KG1 (cell line): ENCODE measurements at regions not wholly inside any gene's neighbourhood (a gene's known extent, or its start where the extent isn't known, plus 50 kb on each side); places are given as distances from the start of the nearest gene placed in this dataset.

Experiments
- DNase-seq: peaks from one replicate; lab custom pipeline; 2025; lab: John Stamatoyannopoulos, UW

- DNase-seq, result no peak
Observed at GRCh38 chr3:67288466-67289106, 290.5 kb downstream of the KBTBD8 start.

GRCh38 chr3:67289626-67290025 lies 291.5 kb downstream of the KBTBD8 start:
- no peak for DNase-seq

- DNase-seq, result no peak
Observed at GRCh38 chr3:67290438-67290837, 292.3 kb downstream of the KBTBD8 start.

GRCh38 chr3:67291287-67292252 lies 293.5 kb downstream of the KBTBD8 start:
- DNase-seq, result no peak

DNA sequence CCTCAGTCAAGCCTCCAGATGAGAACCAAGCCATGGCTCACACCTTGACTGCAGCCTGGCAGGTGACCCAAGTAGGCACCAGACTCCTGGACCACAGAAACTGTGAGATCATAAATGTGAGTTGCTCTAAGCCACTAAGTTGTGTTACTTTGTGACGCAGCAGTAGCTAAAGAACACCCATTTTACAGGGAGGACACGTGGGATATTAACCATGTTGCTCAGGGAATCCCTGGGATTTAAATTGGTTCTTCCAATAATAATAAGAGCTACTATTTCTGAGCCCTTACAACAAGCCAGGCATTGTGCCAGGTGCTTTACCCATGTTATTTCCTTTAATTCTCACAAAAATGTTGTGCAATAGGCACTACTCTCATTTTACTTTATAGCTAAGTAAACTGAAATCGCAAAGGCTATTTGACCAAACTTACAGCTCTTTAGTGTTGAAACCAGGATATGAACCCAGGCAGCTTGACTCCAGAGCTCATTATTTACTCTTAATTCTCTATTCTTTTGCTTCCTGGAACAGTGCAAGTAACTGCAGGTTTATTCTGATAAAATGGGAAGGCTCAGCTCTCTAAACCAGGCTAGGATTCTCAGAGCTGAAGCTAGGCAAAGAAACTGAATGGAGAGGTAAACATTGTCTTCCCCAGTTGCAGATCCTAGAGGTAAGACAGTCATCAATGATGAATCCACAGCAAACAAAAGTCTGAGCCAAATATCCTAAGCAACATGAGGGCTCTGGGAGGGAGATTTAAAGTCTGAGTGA lies 294.4 kb downstream of the KBTBD8 start:
- no peak for DNase-seq

DNA sequence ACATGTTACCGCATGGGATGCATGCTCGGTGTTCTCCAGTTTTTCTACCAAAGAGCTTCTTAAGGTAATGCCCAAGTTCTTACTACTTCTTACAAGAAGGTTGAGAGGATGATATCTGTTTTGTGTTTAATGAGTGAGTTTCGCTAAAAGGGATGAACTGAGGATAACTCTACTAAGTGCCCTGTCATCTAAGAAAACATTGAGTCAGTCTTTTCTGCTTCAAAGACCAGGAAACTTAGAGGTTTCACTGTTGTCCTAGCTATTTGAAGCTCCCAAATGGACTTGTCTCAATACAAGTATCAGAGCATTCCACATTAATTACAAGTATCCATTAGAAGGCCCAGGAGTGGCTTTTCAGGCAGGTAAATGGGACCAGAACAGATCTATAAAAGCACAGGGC lies 296.2 kb downstream of the KBTBD8 start:
- no peak for DNase-seq

GRCh38 chr3:67296039-67296892 lies 298.2 kb downstream of the KBTBD8 start:
- no peak for DNase-seq

DNA sequence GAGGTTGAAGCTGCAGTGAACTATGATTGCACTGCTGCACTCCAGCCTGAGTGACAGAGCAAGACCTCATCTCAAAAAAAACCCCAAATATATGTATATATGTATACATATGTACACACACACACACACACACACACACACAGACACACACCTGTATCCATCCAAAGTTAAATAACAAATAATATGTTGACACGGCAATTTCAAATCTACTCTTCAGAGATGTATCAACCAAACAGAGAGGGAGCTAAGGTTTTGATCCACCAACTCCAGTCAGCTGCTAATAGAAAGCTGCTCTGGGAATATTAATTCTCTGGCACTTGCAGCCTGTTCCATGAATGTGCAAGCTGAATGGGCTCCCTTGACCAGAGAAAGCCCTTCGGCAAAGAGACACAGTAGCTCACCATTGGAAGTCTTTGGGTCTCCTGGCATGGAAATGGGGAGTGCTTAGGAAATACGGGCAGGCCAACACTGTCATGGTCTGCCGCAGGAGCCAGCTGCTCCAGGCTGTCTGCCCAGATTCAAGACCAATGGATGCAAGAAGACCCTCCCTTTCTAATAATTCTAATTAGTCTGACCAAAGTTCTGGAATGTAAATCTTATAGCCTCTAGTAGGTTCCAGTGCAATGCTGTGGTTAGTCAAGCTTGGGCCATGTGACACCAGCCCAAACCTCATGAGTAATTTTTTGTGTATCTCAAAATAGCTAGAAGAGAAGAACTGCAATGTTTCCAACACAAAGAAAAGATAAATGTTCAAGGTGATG lies 299.8 kb downstream of the KBTBD8 start:
- DNase-seq, result no peak

GRCh38 chr3:67301556-67301955 lies 303.4 kb downstream of the KBTBD8 start:
- no peak for DNase-seq

DNA sequence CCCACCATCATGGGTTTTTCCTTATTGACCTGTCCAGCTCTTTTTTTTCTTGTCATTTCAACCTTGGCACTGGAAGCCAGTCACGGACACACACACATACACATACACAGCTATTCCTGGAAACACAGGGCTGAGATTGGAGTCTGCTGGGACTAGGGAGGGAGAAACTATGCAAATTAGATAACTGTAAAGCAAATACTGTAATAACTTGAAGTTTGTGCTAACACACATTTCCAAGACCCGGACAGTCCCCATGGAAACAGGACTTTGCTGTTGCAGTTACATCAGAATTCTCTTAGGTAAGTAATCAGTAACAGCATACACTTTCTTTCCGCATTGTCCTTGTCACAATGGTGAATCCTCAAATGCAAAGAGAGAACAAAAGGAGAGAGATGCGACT lies 304.4 kb downstream of the KBTBD8 start:
- no peak for DNase-seq

GRCh38 chr3:67305160-67305559 lies 307.1 kb downstream of the KBTBD8 start:
- DNase-seq, result no peak

GRCh38 chr3:67305922-67306321 lies 307.8 kb downstream of the KBTBD8 start:
- no peak for DNase-seq

GRCh38 chr3:67311440-67311839 lies 313.3 kb downstream of the KBTBD8 start:
- no peak for DNase-seq

- DNase-seq, result no peak
Observed at GRCh38 chr3:67312155-67312554, 314.0 kb downstream of the KBTBD8 start.

DNA sequence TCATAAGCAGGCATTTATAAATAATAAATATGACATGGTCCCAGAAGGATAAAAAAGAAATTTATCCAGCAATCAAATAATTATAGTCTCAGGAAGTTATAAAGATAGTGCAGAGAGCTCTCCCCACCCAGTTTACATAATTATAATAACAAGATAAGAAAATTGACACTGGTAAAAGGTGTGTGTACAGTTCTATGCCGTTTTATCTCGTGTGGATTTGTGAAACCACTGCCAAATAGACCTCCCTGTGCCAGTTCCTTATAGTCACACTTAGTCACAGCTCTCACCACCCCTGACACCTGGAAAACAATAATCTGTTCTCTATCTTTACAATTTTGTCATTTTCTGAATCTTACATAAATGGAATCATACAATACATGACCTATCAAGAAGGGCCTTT lies 320.1 kb downstream of the KBTBD8 start:
- DNase-seq, result no peak

GRCh38 chr3:67324554-67324953 lies 326.4 kb downstream of the KBTBD8 start:
- DNase-seq, result no peak
